ENCODE measurements at regions not wholly inside any gene's neighbourhood (a gene's known extent, or its start where the extent isn't known, plus 50 kb on each side); places are given as distances from the start of the nearest gene placed in this dataset.
"Not testable (repeated sequence)": the region's sequence is repeated elsewhere in the genome, so short reads cannot be mapped to it uniquely, and the experiment has no call there.

DNA sequence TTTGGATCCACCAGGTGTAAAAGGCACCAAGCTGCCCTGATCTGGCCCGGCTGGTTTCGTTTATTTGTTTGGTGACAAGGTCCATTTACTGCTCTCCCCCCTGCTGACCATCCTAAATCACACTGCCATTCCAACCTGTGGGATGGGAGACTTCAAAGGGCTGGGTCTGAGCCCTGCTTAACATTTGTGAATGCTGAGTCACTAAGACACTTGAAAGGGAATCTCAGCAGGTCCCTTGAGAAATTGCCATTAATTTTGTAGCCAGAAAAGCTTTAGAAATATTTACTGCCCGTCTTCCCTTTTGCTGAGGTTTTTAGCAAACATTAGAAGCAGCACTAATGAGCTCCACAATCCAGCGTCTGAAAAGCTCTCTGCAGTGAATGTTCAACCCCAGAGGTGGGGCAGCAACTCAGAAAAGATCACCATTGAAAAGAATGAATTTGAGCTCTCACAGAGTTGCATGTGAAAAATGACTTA, 133.8 kb downstream of the ARL4C start:
- no peak overlapping the region for H3K4me3 ChIP-seq (ENCODE audit: low read length)
- no peak overlapping the region for H3K27ac ChIP-seq (ENCODE audit: low read length)
- no peaks in the 10 kb centered on the region for H3K36me3 ChIP-seq (replicated peaks; ENCODE audit: insufficient read depth, low read length)
- H3K9ac ChIP-seq (ENCODE audit: low read length), result no peak overlapping the region
- H3K4me2 ChIP-seq (ENCODE audit: low read depth, low read length), result no peak overlapping the region
- TF ChIP-seq, protein P1, sequence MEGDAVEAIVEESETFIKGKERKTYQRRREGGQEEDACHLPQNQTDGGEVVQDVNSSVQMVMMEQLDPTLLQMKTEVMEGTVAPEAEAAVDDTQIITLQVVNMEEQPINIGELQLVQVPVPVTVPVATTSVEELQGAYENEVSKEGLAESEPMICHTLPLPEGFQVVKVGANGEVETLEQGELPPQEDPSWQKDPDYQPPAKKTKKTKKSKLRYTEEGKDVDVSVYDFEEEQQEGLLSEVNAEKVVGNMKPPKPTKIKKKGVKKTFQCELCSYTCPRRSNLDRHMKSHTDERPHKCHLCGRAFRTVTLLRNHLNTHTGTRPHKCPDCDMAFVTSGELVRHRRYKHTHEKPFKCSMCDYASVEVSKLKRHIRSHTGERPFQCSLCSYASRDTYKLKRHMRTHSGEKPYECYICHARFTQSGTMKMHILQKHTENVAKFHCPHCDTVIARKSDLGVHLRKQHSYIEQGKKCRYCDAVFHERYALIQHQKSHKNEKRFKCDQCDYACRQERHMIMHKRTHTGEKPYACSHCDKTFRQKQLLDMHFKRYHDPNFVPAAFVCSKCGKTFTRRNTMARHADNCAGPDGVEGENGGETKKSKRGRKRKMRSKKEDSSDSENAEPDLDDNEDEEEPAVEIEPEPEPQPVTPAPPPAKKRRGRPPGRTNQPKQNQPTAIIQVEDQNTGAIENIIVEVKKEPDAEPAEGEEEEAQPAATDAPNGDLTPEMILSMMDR (IDR thresholded peaks at IDR 0.05; ENCODE audit: low read length), result no peak
- TF ChIP-seq EZH2 (optimal IDR thresholded peaks at IDR 0.05; ENCODE audit: low read depth, low read length) (no peak), EZH2phosphoT487 (IDR thresholded peaks at IDR 0.05; ENCODE audit: low read length) (no peak)
- no peaks in the 10 kb centered on the region for H3F3A ChIP-seq (ENCODE audit: insufficient read depth, low read length)
- no peak overlapping the region for H2AFZ ChIP-seq (ENCODE audit: low read length)
- DNase-seq, result no peak
- H3K9me2 ChIP-seq (replicated peaks; ENCODE audit: insufficient read depth, low read length), result no peaks in the 10 kb centered on the region
- no peaks in the 10 kb centered on the region for H3K4me1 ChIP-seq (ENCODE audit: low read length)
- H3K9me3 ChIP-seq (replicated peaks; ENCODE audit: insufficient read depth, low read length), result no peaks in the 10 kb centered on the region
- H3K79me2 ChIP-seq (ENCODE audit: low read length), result no peaks in the 10 kb centered on the region
- no peaks in the 10 kb centered on the region for H4K20me1 ChIP-seq (ENCODE audit: insufficient read depth, low read length)
- H3K27me3 ChIP-seq (replicated peaks; ENCODE audit: insufficient read depth, low read length), result no peaks in the 10 kb centered on the region

DNA sequence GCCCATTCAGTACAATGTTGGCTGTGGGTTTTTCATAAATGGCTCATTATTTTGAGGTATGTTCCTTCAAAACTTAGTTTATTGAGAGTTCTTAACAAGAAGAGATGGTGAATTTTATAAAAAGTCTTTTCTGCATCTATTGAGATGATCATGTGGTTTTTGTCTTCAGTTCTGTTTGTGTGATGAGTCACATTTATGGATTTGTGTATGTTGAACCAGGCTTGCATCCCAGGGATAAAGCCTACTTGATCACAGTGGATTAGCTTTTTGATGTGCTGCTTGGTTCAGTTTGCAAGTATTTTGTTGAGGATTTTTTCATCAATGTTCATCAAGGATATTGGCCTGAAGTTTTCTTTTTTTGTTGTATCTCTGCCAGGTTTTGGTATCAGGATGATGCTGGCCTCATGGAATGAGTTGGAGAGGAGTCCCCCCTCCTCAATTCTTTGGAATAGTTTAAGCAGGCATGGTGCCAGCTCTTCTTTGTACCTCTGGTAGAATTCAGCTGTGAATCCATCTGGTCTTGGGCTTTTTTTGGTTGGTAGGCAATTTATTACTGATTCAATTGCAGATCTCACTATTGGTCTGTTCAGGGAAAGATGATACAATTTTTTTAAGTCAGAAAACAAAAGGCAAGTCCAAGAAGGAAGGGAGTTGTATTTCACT, 136.4 kb downstream of the ARL4C start:
- not testable (repeated sequence) for H3F3A ChIP-seq (ENCODE audit: insufficient read depth, low read length); H3K9me2 ChIP-seq (replicated peaks; ENCODE audit: insufficient read depth, low read length); H3K27ac ChIP-seq (ENCODE audit: low read length); H3K4me3 ChIP-seq (ENCODE audit: low read length); H2AFZ ChIP-seq (ENCODE audit: low read length); H3K36me3 ChIP-seq (replicated peaks; ENCODE audit: insufficient read depth, low read length); H3K4me1 ChIP-seq (ENCODE audit: low read length); DNase-seq; H3K9me3 ChIP-seq (replicated peaks; ENCODE audit: insufficient read depth, low read length); H3K4me2 ChIP-seq (ENCODE audit: low read depth, low read length); H3K27me3 ChIP-seq (replicated peaks; ENCODE audit: insufficient read depth, low read length); H4K20me1 ChIP-seq (ENCODE audit: insufficient read depth, low read length); H3K79me2 ChIP-seq (ENCODE audit: low read length); H3K9ac ChIP-seq (ENCODE audit: low read length)

DNA sequence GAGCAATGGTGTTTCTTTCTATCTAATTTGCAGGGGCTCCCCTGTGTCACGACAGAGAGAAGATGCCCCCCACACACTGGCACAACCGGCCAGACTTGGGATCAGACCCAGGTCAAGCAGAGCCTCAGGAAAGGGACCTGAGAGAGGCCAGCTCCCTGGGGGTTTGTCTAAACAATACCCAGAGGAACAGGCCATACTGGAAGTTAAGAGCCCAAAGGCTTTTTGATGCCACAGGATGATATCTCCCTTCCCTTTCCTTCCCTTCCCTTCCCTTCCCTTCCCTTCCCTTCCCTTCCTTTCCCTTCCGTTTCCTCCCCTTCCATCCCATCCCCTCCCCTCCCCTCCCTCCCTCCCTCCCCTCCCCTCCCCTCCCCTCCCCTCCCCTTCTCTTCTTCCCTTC, 139.2 kb downstream of the ARL4C start:
- no peak overlapping the region for H3K4me3 ChIP-seq (ENCODE audit: low read length)
- H3K79me2 ChIP-seq (ENCODE audit: low read length), result no peaks in the 10 kb centered on the region
- no peaks in the 10 kb centered on the region for H4K20me1 ChIP-seq (ENCODE audit: insufficient read depth, low read length)
- no peak overlapping the region for H3K9ac ChIP-seq (ENCODE audit: low read length)
- no peaks in the 10 kb centered on the region for H3K27me3 ChIP-seq (replicated peaks; ENCODE audit: insufficient read depth, low read length)
- no peak for DNase-seq
- no peak for TF ChIP-seq EZH2 (optimal IDR thresholded peaks at IDR 0.05; ENCODE audit: low read depth, low read length)
- TF ChIP-seq EZH2phosphoT487 (IDR thresholded peaks at IDR 0.05; ENCODE audit: low read length), result no peak
- TF ChIP-seq, protein P1 (IDR thresholded peaks at IDR 0.05; ENCODE audit: low read length), result no peak
- H3F3A ChIP-seq (ENCODE audit: insufficient read depth, low read length), result no peaks in the 10 kb centered on the region
- no peak overlapping the region for H2AFZ ChIP-seq (ENCODE audit: low read length)
- no peaks in the 10 kb centered on the region for H3K9me3 ChIP-seq (replicated peaks; ENCODE audit: insufficient read depth, low read length)
- H3K27ac ChIP-seq (ENCODE audit: low read length), result no peak overlapping the region
- H3K9me2 ChIP-seq (replicated peaks; ENCODE audit: insufficient read depth, low read length), result no peaks in the 10 kb centered on the region
- H3K4me1 ChIP-seq (ENCODE audit: low read length), result no peaks in the 10 kb centered on the region
- no peak overlapping the region for H3K4me2 ChIP-seq (ENCODE audit: low read depth, low read length)
- H3K36me3 ChIP-seq (replicated peaks; ENCODE audit: insufficient read depth, low read length), result no peaks in the 10 kb centered on the region

DNA sequence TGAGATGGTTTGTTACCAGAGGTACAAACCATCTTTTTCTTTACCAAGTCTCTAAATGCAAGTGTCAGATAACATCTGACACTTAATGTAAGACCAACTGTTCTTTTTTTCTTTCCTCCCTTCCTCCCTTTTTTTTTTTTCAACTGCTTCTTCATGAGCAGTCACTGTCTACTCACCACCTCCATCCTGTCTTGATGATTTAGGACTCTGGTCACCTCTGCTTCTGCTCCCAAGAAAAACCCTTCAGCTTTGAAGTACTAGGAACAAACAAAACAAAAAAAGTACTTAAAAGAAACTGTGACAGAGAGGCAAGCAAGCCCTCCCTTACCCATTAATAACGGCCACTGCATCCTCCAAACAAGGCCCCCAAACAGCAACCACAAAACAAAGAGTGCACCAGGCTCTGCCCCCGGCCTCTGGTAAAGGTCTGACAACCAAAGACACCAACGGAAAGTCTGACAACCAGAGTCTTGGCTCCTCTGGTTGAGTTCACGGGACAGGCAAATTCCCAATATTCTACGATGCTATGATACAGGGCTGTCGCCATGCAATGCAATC, 141.0 kb downstream of the ARL4C start:
- no peak overlapping the region for H2AFZ ChIP-seq (ENCODE audit: low read length)
- H3K27me3 ChIP-seq (replicated peaks; ENCODE audit: insufficient read depth, low read length), result no peaks in the 10 kb centered on the region
- no peak overlapping the region for H3K4me3 ChIP-seq (ENCODE audit: low read length)
- no peak overlapping the region for H3K4me2 ChIP-seq (ENCODE audit: low read depth, low read length)
- H3F3A ChIP-seq (ENCODE audit: insufficient read depth, low read length), result no peaks in the 10 kb centered on the region
- no peak overlapping the region for H3K9ac ChIP-seq (ENCODE audit: low read length)
- DNase-seq, result no peak
- no peaks in the 10 kb centered on the region for H4K20me1 ChIP-seq (ENCODE audit: insufficient read depth, low read length)
- no peak for TF ChIP-seq EZH2 (optimal IDR thresholded peaks at IDR 0.05; ENCODE audit: low read depth, low read length)
- no peak for TF ChIP-seq EZH2phosphoT487 (IDR thresholded peaks at IDR 0.05; ENCODE audit: low read length)
- TF ChIP-seq, protein P1 (IDR thresholded peaks at IDR 0.05; ENCODE audit: low read length), result no peak
- no peak overlapping the region for H3K27ac ChIP-seq (ENCODE audit: low read length)
- H3K9me3 ChIP-seq (replicated peaks; ENCODE audit: insufficient read depth, low read length), result no peaks in the 10 kb centered on the region
- H3K36me3 ChIP-seq (replicated peaks; ENCODE audit: insufficient read depth, low read length), result no peaks in the 10 kb centered on the region
- H3K4me1 ChIP-seq (ENCODE audit: low read length), result no peaks in the 10 kb centered on the region
- H3K9me2 ChIP-seq (replicated peaks; ENCODE audit: insufficient read depth, low read length), result no peaks in the 10 kb centered on the region
- H3K79me2 ChIP-seq (ENCODE audit: low read length), result no peaks in the 10 kb centered on the region
